CD4-positive, CD25-positive, alpha-beta regulatory T cell (primary cell): ENCODE measurements at regions not wholly inside any gene's neighbourhood (a gene's known extent, or its start where the extent isn't known, plus 50 kb on each side); places are given as distances from the start of the nearest gene placed in this dataset.

Experiments used
- ATAC-seq, 2 donors: fragments of 150-1000 bp; cut with Tn5 transposase; one replicate each; pipeline ENCODE4 v1.10.0; 2021; ENCODE audit warnings: low read depth in 2 of 2, moderate number of reproducible peaks in 2 of 2, moderate library complexity in 1 of 2
- DNase-seq, 3 donors: peaks; one replicate each; pipeline versions ENCODE4 v3.0.0 to v3.0.0-alpha.2; 2012 to 2022; ENCODE audit warnings: mixed read lengths in 1 of 3
- H3K27ac ChIP-seq: one replicate; pipeline ENCODE4 v1.7.0; 2013; ENCODE audit warnings: mild to moderate bottlenecking, low read length; ENCODE audit not compliant: insufficient read depth, poor library complexity, severe bottlenecking
- H3K27me3 ChIP-seq: one replicate; pipeline ENCODE4 v1.7.0; 2013; ENCODE audit warnings: low read length; ENCODE audit not compliant: control insufficient read depth, insufficient read depth
- H3K36me3 ChIP-seq: one replicate; pipeline ENCODE4 v1.7.0; 2013; ENCODE audit warnings: mild to moderate bottlenecking, low read length, moderate library complexity; ENCODE audit not compliant: control insufficient read depth, insufficient read depth
- H3K4me1 ChIP-seq: 2 replicates; pipeline ENCODE4 v1.7.0; 2013; ENCODE audit warnings: mild to moderate bottlenecking, low read length; ENCODE audit not compliant: insufficient read depth, control insufficient read depth, poor library complexity, severe bottlenecking
- H3K4me3 ChIP-seq: one replicate; pipeline ENCODE4 v1.7.0; 2013; ENCODE audit warnings: low read depth, mild to moderate bottlenecking, low read length, moderate library complexity
- H3K9me3 ChIP-seq, 2 experiments: 1 replicate in 1 of 2; 2 replicates in 1 of 2; pipeline ENCODE4 v1.7.0; 2013; ENCODE audit warnings: low read length in 2 of 2, mild to moderate bottlenecking in 1 of 2, moderate library complexity in 1 of 2; ENCODE audit not compliant: control insufficient read depth in 2 of 2
- H3K27ac Mint-ChIP-seq, 3 donors: one replicate each; pipeline ENCODE4 v1.8.0; 2020 to 2022; ENCODE audit warnings: mild to moderate bottlenecking in 3 of 3, mixed read lengths in 3 of 3, moderate library complexity in 2 of 3
- H3K27me3 Mint-ChIP-seq: one replicate; pipeline ENCODE4 v1.8.0; 2022; ENCODE audit warnings: mild to moderate bottlenecking, mixed read lengths
- H3K36me3 Mint-ChIP-seq: one replicate; pipeline ENCODE4 v1.8.0; 2020; ENCODE audit warnings: mixed read lengths
- H3K4me1 Mint-ChIP-seq, 4 donors: one replicate each; pipeline ENCODE4 v1.8.0; 2020 to 2022; ENCODE audit warnings: mixed read lengths in 4 of 4, mild to moderate bottlenecking in 1 of 4
- H3K4me3 Mint-ChIP-seq, 4 donors: one replicate each; pipeline ENCODE4 v1.8.0; 2020 to 2022; ENCODE audit warnings: mild to moderate bottlenecking in 4 of 4, mixed read lengths in 4 of 4, moderate library complexity in 3 of 4
- H3K9me3 Mint-ChIP-seq, 7 donors: one replicate each; pipeline ENCODE4 v1.8.0; 2020 to 2022; ENCODE audit warnings: mixed read lengths in 7 of 7, mild to moderate bottlenecking in 3 of 7, moderate library complexity in 2 of 7

GRCh38 chr13:68107667-68108066 lies 877.5 kb upstream of the PCDH9 start:
- Mint-ChIP-seq H3K9me3 (peaks cover 2 to 24% (median 12%) of the 10 kb centered on the region in 7 donors), H3K4me3 (no peak overlapping the region), H3K4me1 (no peaks in the 10 kb centered on the region), H3K27ac (no peak overlapping the region), H3K36me3 (no peaks in the 10 kb centered on the region), H3K27me3 (no peaks in the 10 kb centered on the region)
- H3K9me3 ChIP-seq, result peaks cover 8 to 34% of the 10 kb centered on the region in 2 experiments
- DNase-seq (no peak), ATAC-seq (no peak)
- H3K4me3 ChIP-seq, result no peak overlapping the region
- H3K4me1 ChIP-seq, result no peaks in the 10 kb centered on the region
- no peaks in the 10 kb centered on the region for H3K36me3 ChIP-seq
- H3K27ac ChIP-seq, result no peak overlapping the region
- no peaks in the 10 kb centered on the region for H3K27me3 ChIP-seq

- H3K27ac Mint-ChIP-seq, result no peak overlapping the region
- H3K4me3 ChIP-seq, result no peak overlapping the region
- H3K27me3 Mint-ChIP-seq, result no peaks in the 10 kb centered on the region
- no peaks in the 10 kb centered on the region for H3K4me1 Mint-ChIP-seq
- no peak overlapping the region for H3K4me3 Mint-ChIP-seq
- no peak overlapping the region for H3K27ac ChIP-seq
- peaks cover 0 to 31% (median 8%) of the 10 kb centered on the region in 7 donors for H3K9me3 Mint-ChIP-seq
- H3K36me3 ChIP-seq, result no peaks in the 10 kb centered on the region
- H3K36me3 Mint-ChIP-seq, result peaks cover 4% of the 10 kb centered on the region
- H3K9me3 ChIP-seq, result peaks cover 1 to 10% of the 10 kb centered on the region in 2 experiments
- DNase-seq (no peak), ATAC-seq (no peak)
- no peaks in the 10 kb centered on the region for H3K27me3 ChIP-seq
- no peaks in the 10 kb centered on the region for H3K4me1 ChIP-seq
These were observed 869.5 kb upstream of the PCDH9 start for GRCh38 chr13:68099631-68100030.

- H3K4me1 Mint-ChIP-seq, result no peaks in the 10 kb centered on the region
- Histone ChIP-seq H3K4me1 (no peaks in the 10 kb centered on the region), H3K27ac (no peak overlapping the region), H3K9me3 (no peaks in the 10 kb centered on the region), H3K4me3 (no peak overlapping the region), H3K36me3 (no peaks in the 10 kb centered on the region), H3K27me3 (no peaks in the 10 kb centered on the region)
- DNase-seq (no peak), ATAC-seq (no peak)
- no peak overlapping the region for H3K27ac Mint-ChIP-seq
- H3K4me3 Mint-ChIP-seq, result no peak overlapping the region
- H3K9me3 Mint-ChIP-seq, result peaks cover 0 to 5% (median 0%) of the 10 kb centered on the region in 7 donors
- no peaks in the 10 kb centered on the region for H3K36me3 Mint-ChIP-seq
- H3K27me3 Mint-ChIP-seq, result no peaks in the 10 kb centered on the region
These were observed 850.9 kb upstream of the PCDH9 start for GRCh38 chr13:68081061-68081460.

GRCh38 chr13:68078874-68079273 lies 848.7 kb upstream of the PCDH9 start:
- Histone ChIP-seq H3K27ac (no peak overlapping the region), H3K4me3 (no peak overlapping the region), H3K27me3 (no peaks in the 10 kb centered on the region), H3K4me1 (no peaks in the 10 kb centered on the region), H3K9me3 (no peaks in the 10 kb centered on the region), H3K36me3 (no peaks in the 10 kb centered on the region)
- no peaks in the 10 kb centered on the region for H3K36me3 Mint-ChIP-seq
- no peak overlapping the region for H3K27ac Mint-ChIP-seq
- no peak for ATAC-seq
- H3K27me3 Mint-ChIP-seq, result no peaks in the 10 kb centered on the region
- no peak overlapping the region for H3K4me3 Mint-ChIP-seq
- no peaks in the 10 kb centered on the region for H3K4me1 Mint-ChIP-seq
- DNase-seq, result no peak
- peaks cover 0 to 7% (median 0%) of the 10 kb centered on the region in 7 donors for H3K9me3 Mint-ChIP-seq

- DNase-seq (no peak), ATAC-seq (no peak)
- H3K4me3 Mint-ChIP-seq, result no peak overlapping the region
- H3K27me3 Mint-ChIP-seq, result no peaks in the 10 kb centered on the region
- H3K4me1 Mint-ChIP-seq, result no peaks in the 10 kb centered on the region
- no peaks in the 10 kb centered on the region for H3K36me3 Mint-ChIP-seq
- H3K4me1 ChIP-seq, result no peaks in the 10 kb centered on the region
- H3K27me3 ChIP-seq, result no peaks in the 10 kb centered on the region
- peak overlapping the region in 1 of 3 donors; percentile 44 for H3K27ac Mint-ChIP-seq
- H3K4me3 ChIP-seq, result no peak overlapping the region
- no peaks in the 10 kb centered on the region for H3K36me3 ChIP-seq
- H3K9me3 Mint-ChIP-seq, result peaks cover 0 to 11% (median 2%) of the 10 kb centered on the region in 7 donors
- H3K27ac ChIP-seq, result no peak overlapping the region
- H3K9me3 ChIP-seq, result no peaks in the 10 kb centered on the region
These were observed 848.3 kb upstream of the PCDH9 start for GRCh38 chr13:68078469-68078868.

GRCh38 chr13:68076046-68076445 lies 845.9 kb upstream of the PCDH9 start:
- no peak overlapping the region for H3K4me3 ChIP-seq
- no peaks in the 10 kb centered on the region for H3K36me3 ChIP-seq
- DNase-seq, result no peak
- H3K9me3 ChIP-seq, result no peaks in the 10 kb centered on the region
- H3K27ac Mint-ChIP-seq, result no peak overlapping the region
- no peak overlapping the region for H3K4me3 Mint-ChIP-seq
- peaks cover 1 to 21% (median 5%) of the 10 kb centered on the region in 7 donors for H3K9me3 Mint-ChIP-seq
- no peaks in the 10 kb centered on the region for H3K36me3 Mint-ChIP-seq
- H3K27me3 Mint-ChIP-seq, result no peaks in the 10 kb centered on the region
- ATAC-seq, result no peak
- H3K27me3 ChIP-seq, result no peaks in the 10 kb centered on the region
- H3K27ac ChIP-seq, result no peak overlapping the region
- H3K4me1 Mint-ChIP-seq, result no peaks in the 10 kb centered on the region
- H3K4me1 ChIP-seq, result no peaks in the 10 kb centered on the region

- Mint-ChIP-seq H3K36me3 (no peaks in the 10 kb centered on the region), H3K9me3 (peaks cover 0 to 21% (median 7%) of the 10 kb centered on the region in 7 donors), H3K4me3 (no peak overlapping the region), H3K27me3 (no peaks in the 10 kb centered on the region), H3K27ac (no peak overlapping the region), H3K4me1 (no peaks in the 10 kb centered on the region)
- no peak for ATAC-seq
- Histone ChIP-seq H3K4me3 (no peak overlapping the region), H3K27me3 (no peaks in the 10 kb centered on the region), H3K27ac (no peak overlapping the region), H3K4me1 (no peaks in the 10 kb centered on the region), H3K9me3 (peaks cover 0 to 8% of the 10 kb centered on the region in 2 experiments), H3K36me3 (no peaks in the 10 kb centered on the region)
- no peak for DNase-seq
These were observed 836.9 kb upstream of the PCDH9 start for GRCh38 chr13:68066879-68067513.

- no peaks in the 10 kb centered on the region for H3K4me1 ChIP-seq
- H3K9me3 ChIP-seq, result peaks cover 0 to 8% of the 10 kb centered on the region in 2 experiments
- no peaks in the 10 kb centered on the region for H3K36me3 ChIP-seq
- DNase-seq (no peak), ATAC-seq (no peak)
- no peaks in the 10 kb centered on the region for H3K27me3 Mint-ChIP-seq
- no peak overlapping the region for H3K27ac ChIP-seq
- H3K36me3 Mint-ChIP-seq, result no peaks in the 10 kb centered on the region
- peaks cover 0 to 16% (median 6%) of the 10 kb centered on the region in 7 donors for H3K9me3 Mint-ChIP-seq
- no peaks in the 10 kb centered on the region for H3K4me1 Mint-ChIP-seq
- H3K27ac Mint-ChIP-seq, result no peak overlapping the region
- no peak overlapping the region for H3K4me3 Mint-ChIP-seq
- no peaks in the 10 kb centered on the region for H3K27me3 ChIP-seq
- H3K4me3 ChIP-seq, result no peak overlapping the region
These were observed 834.0 kb upstream of the PCDH9 start for GRCh38 chr13:68064001-68064770.
